ENCODE measurements at regions not wholly inside any gene's neighbourhood (a gene's known extent, or its start where the extent isn't known, plus 50 kb on each side); places are given as distances from the start of the nearest gene placed in this dataset.

- FAIRE-seq (no peak), DNase-seq (ENCODE audit: low read depth, low spot score) (no peak)
- dilution Hi-C loops (cut with MboI; ENCODE audit: extremely low pct_ligation_motif_present, low sequenced_read_pairs): no loop called here
- no peaks in the 10 kb centered on the region for H4K20me1 ChIP-seq (ENCODE audit: control insufficient read depth, extremely low read depth, insufficient read depth, low read length)
- peaks cover 16% of the 10 kb centered on the region for H3K4me1 ChIP-seq (ENCODE audit: control insufficient read depth, extremely low read depth, insufficient read depth, low read length)
- no peaks in the 10 kb centered on the region for H3K9me3 ChIP-seq (ENCODE audit: control insufficient read depth, low read depth, low read length)
- no peak overlapping the region for H3K9ac ChIP-seq (ENCODE audit: control insufficient read depth, extremely low read depth, insufficient read depth, low read length)
- H3K27ac ChIP-seq (ENCODE audit: control insufficient read depth, insufficient read depth, low read length): no peak overlapping the region
- no peak overlapping the region for H3K4me2 ChIP-seq (ENCODE audit: control insufficient read depth, extremely low read depth, insufficient read depth, low read depth, low read length)
- no peak for TF ChIP-seq EZH2 (IDR thresholded peaks at IDR 0.05; ENCODE audit: low read length)
- no peak for TF ChIP-seq CTCF (optimal IDR thresholded peaks at IDR 0.05 in 1 of 3, IDR thresholded peaks at IDR 0.05 in 1 of 3, conservative IDR thresholded peaks at IDR 0.05 in 1 of 3; ENCODE audit: extremely low read depth in 1 of 3, insufficient read depth in 2 of 3, low read length in 3 of 3)
- no peak overlapping the region for H3K4me3 ChIP-seq (ENCODE audit: control insufficient read depth in 2 of 3, extremely low read depth in 1 of 3, insufficient read depth in 2 of 3, low read depth in 1 of 3, low read length in 3 of 3)
- H2AFZ ChIP-seq (ENCODE audit: control insufficient read depth, low read length): no peak overlapping the region
- H3K9me1 ChIP-seq (ENCODE audit: control insufficient read depth, extremely low read depth, insufficient read depth, low read length): no peaks in the 10 kb centered on the region
- no peaks in the 10 kb centered on the region for H3K36me3 ChIP-seq (ENCODE audit: control insufficient read depth in 2 of 2, extremely low read depth in 1 of 2, insufficient read depth in 2 of 2, low read length in 2 of 2)
- H3K27me3 ChIP-seq (ENCODE audit: control insufficient read depth, extremely low read depth, insufficient read depth, low read length): no peaks in the 10 kb centered on the region
- no peaks in the 10 kb centered on the region for H3K79me2 ChIP-seq (ENCODE audit: control insufficient read depth, insufficient read depth, low read length)
Measured at GRCh38 chr4:186829740-186830449, 106.2 kb upstream of the FAT1 start.

- dilution Hi-C loops (cut with MboI; ENCODE audit: extremely low pct_ligation_motif_present, low sequenced_read_pairs): no loop called here
- Histone ChIP-seq H3K9me3 (ENCODE audit: control insufficient read depth, low read depth, low read length) (no peaks in the 10 kb centered on the region), H3K9me1 (ENCODE audit: control insufficient read depth, extremely low read depth, insufficient read depth, low read length) (no peaks in the 10 kb centered on the region), H3K36me3 (ENCODE audit: control insufficient read depth in 2 of 2, extremely low read depth in 1 of 2, insufficient read depth in 2 of 2, low read length in 2 of 2) (no peaks in the 10 kb centered on the region), H4K20me1 (ENCODE audit: control insufficient read depth, extremely low read depth, insufficient read depth, low read length) (no peaks in the 10 kb centered on the region), H3K27ac (ENCODE audit: control insufficient read depth, insufficient read depth, low read length) (no peak overlapping the region), H3K4me1 (ENCODE audit: control insufficient read depth, extremely low read depth, insufficient read depth, low read length) (peaks cover 16% of the 10 kb centered on the region), H3K9ac (ENCODE audit: control insufficient read depth, extremely low read depth, insufficient read depth, low read length) (no peak overlapping the region), H3K27me3 (ENCODE audit: control insufficient read depth, extremely low read depth, insufficient read depth, low read length) (no peaks in the 10 kb centered on the region), H2AFZ (ENCODE audit: control insufficient read depth, low read length) (no peak overlapping the region), H3K79me2 (ENCODE audit: control insufficient read depth, insufficient read depth, low read length) (no peaks in the 10 kb centered on the region), H3K4me3 (ENCODE audit: control insufficient read depth in 2 of 3, extremely low read depth in 1 of 3, insufficient read depth in 2 of 3, low read depth in 1 of 3, low read length in 3 of 3) (no peak overlapping the region), H3K4me2 (ENCODE audit: control insufficient read depth, extremely low read depth, insufficient read depth, low read depth, low read length) (no peak overlapping the region)
- TF ChIP-seq EZH2 (IDR thresholded peaks at IDR 0.05; ENCODE audit: low read length) (no peak), CTCF (optimal IDR thresholded peaks at IDR 0.05 in 1 of 3, IDR thresholded peaks at IDR 0.05 in 1 of 3, conservative IDR thresholded peaks at IDR 0.05 in 1 of 3; ENCODE audit: extremely low read depth in 1 of 3, insufficient read depth in 2 of 3, low read length in 3 of 3) (no peak)
- FAIRE-seq: peak; percentile 86
- no peak for DNase-seq (ENCODE audit: low read depth, low spot score)
Measured at GRCh38 chr4:186831574-186831973, 107.9 kb upstream of the FAT1 start.
